ENCODE measurements at regions not wholly inside any gene's neighbourhood (a gene's known extent, or its start where the extent isn't known, plus 50 kb on each side); places are given as distances from the start of the nearest gene placed in this dataset.

GRCh38 chr20:57896017-57896416, 186.2 kb upstream of the PMEPA1 start:
- no peaks in the 10 kb centered on the region for H3K4me1 Mint-ChIP-seq (ENCODE audit: low read depth, unreplicated experiment)
- H3K9me3 Mint-ChIP-seq (ENCODE audit: unreplicated experiment), result no peaks in the 10 kb centered on the region
- ChIA-PET POLR2A (no interaction called here), CTCF (no interaction called here)
- TF ChIP-seq CTCF (IDR thresholded peaks at IDR 0.05; ENCODE audit: insufficient read depth in 1 of 2, low read depth in 1 of 2, low read length in 1 of 2, severe bottlenecking in 1 of 2, unreplicated experiment in 1 of 2), result no peak
- H3K27ac Mint-ChIP-seq (ENCODE audit: unreplicated experiment), result no peak overlapping the region
- H3K27me3 Mint-ChIP-seq (ENCODE audit: insufficient read depth, unreplicated experiment), result peaks cover 35% of the 10 kb centered on the region
- intact Hi-C loops (cut with micrococcal nuclease; ENCODE audit: unreplicated experiment), result no loop called here
- H3K36me3 ChIP-seq (ENCODE audit: control insufficient read depth, insufficient read depth, low read length), result no peaks in the 10 kb centered on the region
- H3K4me1 ChIP-seq, result no peaks in the 10 kb centered on the region
- no TSS peak for BruUV-seq (replicated peaks)
- no peak overlapping the region for H3K4me3 ChIP-seq (ENCODE audit: low read depth, low read length)
- H3K4me3 Mint-ChIP-seq (ENCODE audit: unreplicated experiment), result no peak overlapping the region
- H3K27me3 ChIP-seq (replicated peaks; ENCODE audit: control insufficient read depth, insufficient read depth, low read length), result no peaks in the 10 kb centered on the region; the same call in 1 of the 2 replicates
- no peak for DNase-seq
- H3K9me3 ChIP-seq, result peaks cover 6% of the 10 kb centered on the region; the same call in 1 of the 2 replicates
- H3K36me3 Mint-ChIP-seq (ENCODE audit: insufficient read depth, unreplicated experiment), result no peaks in the 10 kb centered on the region

- no peaks in the 10 kb centered on the region for H3K9me3 Mint-ChIP-seq (ENCODE audit: unreplicated experiment)
- CTCF ChIA-PET, result no interaction called here
- no peak for DNase-seq
- Histone ChIP-seq H3K4me3 (ENCODE audit: low read depth, low read length) (no peak overlapping the region), H3K36me3 (ENCODE audit: control insufficient read depth, insufficient read depth, low read length) (no peaks in the 10 kb centered on the region), H3K27me3 (replicated peaks; ENCODE audit: control insufficient read depth, insufficient read depth, low read length) (no peaks in the 10 kb centered on the region; the same call in 1 of the 2 replicates), H3K9me3 (peaks cover 6% of the 10 kb centered on the region; the same call in 1 of the 2 replicates), H3K4me1 (no peaks in the 10 kb centered on the region)
- peaks cover 28% of the 10 kb centered on the region for H3K27me3 Mint-ChIP-seq (ENCODE audit: insufficient read depth, unreplicated experiment)
- POLR2A ChIA-PET, result no interaction called here
- H3K27ac Mint-ChIP-seq (ENCODE audit: unreplicated experiment), result no peak overlapping the region
- H3K4me3 Mint-ChIP-seq (ENCODE audit: unreplicated experiment), result no peak overlapping the region
- intact Hi-C loops (cut with micrococcal nuclease; ENCODE audit: unreplicated experiment), result no loop called here
- no TSS peak for BruUV-seq (replicated peaks)
- no peaks in the 10 kb centered on the region for H3K4me1 Mint-ChIP-seq (ENCODE audit: low read depth, unreplicated experiment)
- no peak for TF ChIP-seq CTCF (IDR thresholded peaks at IDR 0.05; ENCODE audit: insufficient read depth in 1 of 2, low read depth in 1 of 2, low read length in 1 of 2, severe bottlenecking in 1 of 2, unreplicated experiment in 1 of 2)
- no peaks in the 10 kb centered on the region for H3K36me3 Mint-ChIP-seq (ENCODE audit: insufficient read depth, unreplicated experiment)
These were observed 185.5 kb upstream of the PMEPA1 start for GRCh38 chr20:57895161-57895855.

GRCh38 chr20:57894522-57894921, 184.7 kb upstream of the PMEPA1 start:
- POLR2A ChIA-PET, result no interaction called here
- BruUV-seq (replicated peaks), result no TSS peak

More at GRCh38 chr20:57894522-57894921, 184.7 kb upstream of the PMEPA1 start:
- Mint-ChIP-seq H3K27ac (ENCODE audit: unreplicated experiment) (no peak overlapping the region), H3K36me3 (ENCODE audit: insufficient read depth, unreplicated experiment) (no peaks in the 10 kb centered on the region), H3K4me3 (ENCODE audit: unreplicated experiment) (no peak overlapping the region), H3K9me3 (ENCODE audit: unreplicated experiment) (no peaks in the 10 kb centered on the region), H3K4me1 (ENCODE audit: low read depth, unreplicated experiment) (no peaks in the 10 kb centered on the region), H3K27me3 (ENCODE audit: insufficient read depth, unreplicated experiment) (peaks cover 27% of the 10 kb centered on the region)
- CTCF ChIA-PET, result no interaction called here
- intact Hi-C loops (cut with micrococcal nuclease; ENCODE audit: unreplicated experiment), result no loop called here
- TF ChIP-seq CTCF (IDR thresholded peaks at IDR 0.05; ENCODE audit: insufficient read depth in 1 of 2, low read depth in 1 of 2, low read length in 1 of 2, severe bottlenecking in 1 of 2, unreplicated experiment in 1 of 2), result no peak
- Histone ChIP-seq H3K4me1 (no peaks in the 10 kb centered on the region), H3K36me3 (ENCODE audit: control insufficient read depth, insufficient read depth, low read length) (no peaks in the 10 kb centered on the region), H3K27me3 (replicated peaks; ENCODE audit: control insufficient read depth, insufficient read depth, low read length) (no peaks in the 10 kb centered on the region; the same call in 1 of the 2 replicates), H3K4me3 (ENCODE audit: low read depth, low read length) (no peak overlapping the region), H3K9me3 (peaks cover 6% of the 10 kb centered on the region; the same call in 1 of the 2 replicates)
- DNase-seq, result no peak
